Parathyroid adenoma (tissue), 2 donors: ENCODE measurements at regions not wholly inside any gene's neighbourhood (a gene's known extent, or its start where the extent isn't known, plus 50 kb on each side); places are given as distances from the start of the nearest gene placed in this dataset.

ENCODE experiments used
- H2AFZ ChIP-seq: fragments of 300-600 bp; sonication (generic); one replicate; pipeline ENCODE4 v1.7.0; 2017; ENCODE audit warnings: antibody characterized with exemption, mild to moderate bottlenecking
- H3K27ac ChIP-seq: fragments of 300-600 bp; sonication (generic); one replicate; pipeline ENCODE4 v1.7.0; 2017
- H3K27me3 ChIP-seq: fragments of 300-600 bp; sonication (generic); one replicate; pipeline ENCODE4 v1.7.0; 2017; ENCODE audit warnings: low read length; ENCODE audit not compliant: control insufficient read depth, insufficient read depth
- H3K36me3 ChIP-seq: fragments of 300-600 bp; sonication (generic); one replicate; pipeline ENCODE4 v1.7.0; 2017; ENCODE audit warnings: low read length; ENCODE audit not compliant: control insufficient read depth, insufficient read depth
- H3K4me1 ChIP-seq: fragments of 300-600 bp; sonication (generic); one replicate; pipeline ENCODE4 v1.7.0; 2017; ENCODE audit warnings: control low read depth
- H3K4me2 ChIP-seq: fragments of 300-600 bp; sonication (generic); one replicate; pipeline ENCODE4 v1.7.0; 2017; ENCODE audit warnings: low read length
- H3K4me3 ChIP-seq: fragments of 300-600 bp; sonication (generic); one replicate; pipeline ENCODE4 v1.7.0; 2017; ENCODE audit warnings: low read depth, low read length
- H3K79me2 ChIP-seq: fragments of 300-600 bp; sonication (generic); one replicate; pipeline ENCODE4 v1.7.0; 2017; ENCODE audit warnings: control low read depth
- H3K9ac ChIP-seq: fragments of 300-600 bp; sonication (generic); one replicate; pipeline ENCODE4 v1.7.0; 2017; ENCODE audit warnings: mild to moderate bottlenecking
- H3K9me3 ChIP-seq: fragments of 300-600 bp; sonication (generic); one replicate; pipeline ENCODE4 v1.7.0; 2017; ENCODE audit warnings: low read length; ENCODE audit not compliant: control insufficient read depth
- CTCF ChIP-seq: fragments of 300-600 bp; sonication (generic); IDR thresholded peaks from one replicate; pipeline ENCODE4 v1.7.0; 2017; ENCODE audit warnings: antibody characterized with exemption, mild to moderate bottlenecking
- donor health status: primary hyperparathyroidism.

DNA sequence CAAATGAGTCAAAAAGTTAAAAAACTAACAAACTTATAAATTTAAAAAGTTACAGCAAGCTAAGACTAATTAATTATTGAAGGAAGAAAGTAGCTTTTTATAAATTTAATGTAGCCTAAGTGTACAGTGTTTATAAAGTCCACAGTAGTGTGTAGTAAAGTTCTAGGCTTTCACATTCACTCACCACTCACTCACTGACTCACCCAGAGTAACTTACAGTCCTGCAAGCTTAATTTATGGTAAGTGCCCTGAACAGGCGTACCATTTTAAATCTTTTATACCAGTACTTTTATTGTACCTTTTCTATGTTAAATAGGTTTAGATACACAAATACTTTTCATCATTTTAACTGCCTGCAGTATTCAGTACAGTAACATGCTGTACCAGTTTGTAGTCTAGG lies 80.0 kb upstream of the C9orf72 start:
- no peak for TF ChIP-seq CTCF
- no peaks in the 10 kb centered on the region for H3K79me2 ChIP-seq

DNA sequence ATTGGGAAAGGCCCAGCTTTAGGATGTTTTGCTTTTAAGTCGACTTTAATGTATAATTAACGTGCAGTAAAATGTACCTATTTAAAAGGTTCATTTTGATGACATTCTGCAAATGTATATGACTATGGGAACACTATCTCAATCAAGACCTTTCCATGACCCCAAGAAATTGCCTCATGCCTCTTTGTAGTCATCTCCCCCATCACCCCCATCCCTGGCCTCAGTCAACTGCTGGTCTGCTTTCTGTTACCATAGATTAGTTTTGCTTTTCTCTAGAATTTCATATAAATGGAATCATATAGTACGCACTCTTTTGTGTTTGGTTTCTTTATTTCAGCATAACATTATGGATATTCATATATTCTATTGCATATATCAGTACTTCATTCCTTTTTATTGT lies 80.7 kb upstream of the C9orf72 start:
- Histone ChIP-seq H3K9me3 (no peaks in the 10 kb centered on the region), H3K4me2 (no peak overlapping the region), H3K4me3 (no peak overlapping the region), H3K27ac (no peak overlapping the region), H3K4me1 (no peaks in the 10 kb centered on the region), H3K27me3 (no peaks in the 10 kb centered on the region), H3K79me2 (no peaks in the 10 kb centered on the region), H2AFZ (no peak overlapping the region), H3K36me3 (no peaks in the 10 kb centered on the region), H3K9ac (no peak overlapping the region)
- no peak for TF ChIP-seq CTCF

More for the DNA sequence above, 80.0 kb upstream of the C9orf72 start:
- H3K4me3 ChIP-seq: no peak overlapping the region
- H3K9ac ChIP-seq: no peak overlapping the region
- no peak overlapping the region for H3K4me2 ChIP-seq
- H3K9me3 ChIP-seq: no peaks in the 10 kb centered on the region
- H2AFZ ChIP-seq: no peak overlapping the region
- H3K27ac ChIP-seq: no peak overlapping the region
- no peaks in the 10 kb centered on the region for H3K36me3 ChIP-seq
- H3K4me1 ChIP-seq: no peaks in the 10 kb centered on the region
- H3K27me3 ChIP-seq: no peaks in the 10 kb centered on the region

- Histone ChIP-seq H2AFZ (no peak overlapping the region), H3K9ac (no peak overlapping the region), H3K4me1 (no peaks in the 10 kb centered on the region), H3K27me3 (no peaks in the 10 kb centered on the region), H3K4me2 (no peak overlapping the region), H3K27ac (no peak overlapping the region), H3K79me2 (no peaks in the 10 kb centered on the region), H3K4me3 (no peak overlapping the region), H3K36me3 (no peaks in the 10 kb centered on the region), H3K9me3 (no peaks in the 10 kb centered on the region)
- TF ChIP-seq CTCF: no peak
Observed at GRCh38 chr9:27654629-27655285, 81.5 kb upstream of the C9orf72 start.

- H3K27ac ChIP-seq: no peak overlapping the region
- no peaks in the 10 kb centered on the region for H3K4me1 ChIP-seq
- H3K4me3 ChIP-seq: no peak overlapping the region
- H3K9ac ChIP-seq: no peak overlapping the region
- no peak for TF ChIP-seq CTCF
- H3K36me3 ChIP-seq: no peaks in the 10 kb centered on the region
- no peaks in the 10 kb centered on the region for H3K79me2 ChIP-seq
- H3K27me3 ChIP-seq: no peaks in the 10 kb centered on the region
- H3K9me3 ChIP-seq: no peaks in the 10 kb centered on the region
- H2AFZ ChIP-seq: no peak overlapping the region
- no peak overlapping the region for H3K4me2 ChIP-seq
Observed at GRCh38 chr9:27655441-27655840, 82.2 kb upstream of the C9orf72 start.

DNA sequence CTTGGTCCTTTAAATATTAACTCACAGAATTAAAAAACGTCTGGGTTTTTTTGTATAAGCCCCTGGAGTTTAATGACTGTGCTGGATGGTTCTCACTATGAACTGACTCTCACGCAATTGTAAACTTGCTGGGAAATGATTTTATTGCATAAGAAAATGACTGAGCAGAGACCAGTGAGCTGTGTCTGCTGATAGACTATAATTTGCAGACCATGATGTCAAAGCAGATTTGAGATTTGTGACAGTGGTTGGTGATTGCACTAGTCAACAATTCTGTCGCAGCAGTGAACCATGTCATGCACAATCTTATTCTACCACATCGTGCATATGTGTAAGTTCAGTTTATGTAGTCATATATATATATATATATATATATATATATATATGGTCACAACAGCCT lies 85.7 kb upstream of the C9orf72 start:
- H3K4me1 ChIP-seq: no peaks in the 10 kb centered on the region
- H3K4me3 ChIP-seq: no peak overlapping the region
- H2AFZ ChIP-seq: no peak overlapping the region
- no peaks in the 10 kb centered on the region for H3K36me3 ChIP-seq
- no peak overlapping the region for H3K27ac ChIP-seq
- H3K79me2 ChIP-seq: no peaks in the 10 kb centered on the region
- H3K4me2 ChIP-seq: no peak overlapping the region
- H3K9me3 ChIP-seq: no peaks in the 10 kb centered on the region
- H3K9ac ChIP-seq: no peak overlapping the region
- no peaks in the 10 kb centered on the region for H3K27me3 ChIP-seq
- TF ChIP-seq CTCF: no peak
